AG09319 (cell line): ENCODE measurements at regions not wholly inside any gene's neighbourhood (a gene's known extent, or its start where the extent isn't known, plus 50 kb on each side); places are given as distances from the start of the nearest gene placed in this dataset.

ENCODE experiments used
- DNase-seq: peaks from one replicate; pipeline ENCODE4 v3.0.0-alpha.2; 2010; ENCODE audit warnings: low read depth; ENCODE audit errors: extremely low read depth
- CTCF ChIP-seq: IDR thresholded peaks from 2 replicates; pipeline ENCODE4 v1.5.1; 2011; ENCODE audit warnings: low read depth, mild to moderate bottlenecking, inconsistent platforms, low read length, moderate library complexity

GRCh38 chr16:73337373-73338296, 289.7 kb upstream of the ZFHX3 start:
- DNase-seq: no peak
- no peak for TF ChIP-seq CTCF

GRCh38 chr16:73329358-73330286, 281.7 kb upstream of the ZFHX3 start:
- TF ChIP-seq CTCF: no peak
- no peak for DNase-seq

GRCh38 chr16:73326770-73327470, 279.0 kb upstream of the ZFHX3 start:
- TF ChIP-seq CTCF: no peak

GRCh38 chr16:73326221-73326620, 278.3 kb upstream of the ZFHX3 start:
- DNase-seq: no peak
- TF ChIP-seq CTCF: no peak

More at GRCh38 chr16:73326770-73327470, 279.0 kb upstream of the ZFHX3 start:
- no peak for DNase-seq

- no peak for TF ChIP-seq CTCF
- no peak for DNase-seq
Measured at GRCh38 chr16:73323880-73324279, 276.0 kb upstream of the ZFHX3 start.

- no peak for DNase-seq
- TF ChIP-seq CTCF: no peak
Measured at GRCh38 chr16:73322856-73323255, 274.9 kb upstream of the ZFHX3 start.
